GM13977 (cell line): ENCODE measurements at regions not wholly inside any gene's neighbourhood (a gene's known extent, or its start where the extent isn't known, plus 50 kb on each side); places are given as distances from the start of the nearest gene placed in this dataset.

Experiments used
- DNase-seq: peaks from one replicate; pipeline ENCODE4 v3.0.0; 2012; ENCODE audit warnings: low spot score
- CTCF ChIP-seq: IDR thresholded peaks from 2 replicates; pipeline ENCODE4 v1.5.1; 2012; ENCODE audit warnings: mild to moderate bottlenecking, control low read depth; ENCODE audit not compliant: insufficient read depth; ENCODE audit errors: extremely low read depth, missing control alignments
- in situ Hi-C: fragments of 300-500 bp; cut with MboI; formaldehyde crosslinking; loops from one replicate; pipeline ENCODE4 v1.12.0; 2022; ENCODE audit warnings: low sequenced_read_pairs, low pct_unique_long_range_greater_than_20kb, mixed read lengths, inconsistent platforms; ENCODE audit not compliant: unreplicated experiment

- in situ Hi-C loops = no loop called here
- DNase-seq = no peak
- no peak for TF ChIP-seq CTCF
Measured at GRCh38 chr4:149223659-149224058, 592.0 kb downstream of the IQCM start.

GRCh38 chr4:149218672-149219071 lies 597.0 kb downstream of the IQCM start:
- DNase-seq = no peak
- no peak for TF ChIP-seq CTCF
- in situ Hi-C loops = no loop called here

GRCh38 chr4:149214301-149214700 lies 601.3 kb downstream of the IQCM start:
- in situ Hi-C loops = no loop called here

GRCh38 chr4:149211876-149212275 lies 603.8 kb downstream of the IQCM start:
- in situ Hi-C loops = no loop called here
- no peak for DNase-seq
- TF ChIP-seq CTCF = no peak

More at GRCh38 chr4:149214301-149214700, 601.3 kb downstream of the IQCM start:
- TF ChIP-seq CTCF = no peak
- DNase-seq = no peak

- no peak for TF ChIP-seq CTCF
- no peak for DNase-seq
- in situ Hi-C loops = no loop called here
Measured at GRCh38 chr4:149203256-149204001, 612.2 kb downstream of the IQCM start.

GRCh38 chr4:149202117-149202516 lies 613.5 kb downstream of the IQCM start:
- in situ Hi-C loops = no loop called here
- TF ChIP-seq CTCF = no peak
- DNase-seq = no peak

- DNase-seq = no peak
- in situ Hi-C loops = no loop called here
- no peak for TF ChIP-seq CTCF
Measured at GRCh38 chr4:149199594-149199993, 616.0 kb downstream of the IQCM start.
